B cell (primary cell): ENCODE measurements at regions not wholly inside any gene's neighbourhood (a gene's known extent, or its start where the extent isn't known, plus 50 kb on each side); places are given as distances from the start of the nearest gene placed in this dataset.

ENCODE experiments used
- CTCF ChIP-seq: fragments of 200-600 bp; IDR thresholded peaks from one replicate; pipeline ENCODE4 v1.8.0; 2022; ENCODE audit warnings: antibody characterized with exemption, mild to moderate bottlenecking
- EZH2 ChIP-seq: IDR thresholded peaks from 2 replicates; pipeline ENCODE4 v1.6.1; 2012; ENCODE audit warnings: borderline replicate concordance, low read depth, mild to moderate bottlenecking, moderate library complexity, low read length; ENCODE audit not compliant: insufficient read depth, poor library complexity, severe bottlenecking

- TF ChIP-seq CTCF (no peak), EZH2 (no peak)
Observed at GRCh38 chr10:124159153-124159552, 65.8 kb upstream of the CHST15 start.
